Epithelial cell of esophagus (primary cell): ENCODE measurements at regions not wholly inside any gene's neighbourhood (a gene's known extent, or its start where the extent isn't known, plus 50 kb on each side); places are given as distances from the start of the nearest gene placed in this dataset.
A peak's percentile ranks its signal among the peaks of the same experiment; 100 is the strongest.

Experiments used
- DNase-seq: peaks from one replicate; pipeline ENCODE4 v3.0.0; 2010; ENCODE audit warnings: low read depth
- H3K4me3 ChIP-seq: 2 replicates; pipeline ENCODE4 v1.5.1; 2011; ENCODE audit warnings: mild to moderate bottlenecking, low read length, control low read depth
- CTCF ChIP-seq: IDR thresholded peaks from 2 replicates; pipeline ENCODE4 v1.5.1; 2011; ENCODE audit warnings: low read depth, mild to moderate bottlenecking, low read length, control low read depth, inconsistent platforms; ENCODE audit not compliant: insufficient read depth; ENCODE audit errors: missing control alignments

DNA sequence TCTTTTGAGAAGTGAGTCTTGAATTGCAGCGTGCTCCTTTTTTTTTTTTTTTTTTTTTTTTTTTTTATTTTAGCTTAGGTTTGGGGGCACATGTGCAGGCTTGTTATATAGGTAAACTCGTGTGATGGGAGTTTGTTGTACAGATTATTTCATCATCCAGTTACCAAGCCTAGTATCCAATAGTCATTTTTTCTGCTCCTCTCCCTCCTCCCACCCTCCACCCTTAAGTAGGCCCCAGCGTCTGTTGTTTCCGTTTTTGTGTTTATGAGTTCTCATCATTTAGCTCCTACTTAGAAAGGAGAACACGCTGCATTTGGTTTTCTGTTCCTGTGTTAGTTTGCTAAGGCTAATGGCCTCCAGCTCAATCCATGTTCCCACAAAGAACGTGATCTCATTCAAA lies 81.3 kb upstream of the TSPAN5 start:
- DNase-seq: peak; percentile 55
- no peak for TF ChIP-seq CTCF
- no peak overlapping the region for H3K4me3 ChIP-seq

GRCh38 chr4:98733601-98734000 lies 75.2 kb upstream of the TSPAN5 start:
- DNase-seq: no peak
- TF ChIP-seq CTCF: no peak
- H3K4me3 ChIP-seq: no peak overlapping the region

GRCh38 chr4:98728871-98729270 lies 70.5 kb upstream of the TSPAN5 start:
- TF ChIP-seq CTCF: no peak
- DNase-seq: no peak
- H3K4me3 ChIP-seq: no peak overlapping the region

GRCh38 chr4:98728433-98728832 lies 70.0 kb upstream of the TSPAN5 start:
- TF ChIP-seq CTCF: no peak
- no peak overlapping the region for H3K4me3 ChIP-seq
- peak; percentile 66 for DNase-seq

- DNase-seq: no peak
- TF ChIP-seq CTCF: no peak
- H3K4me3 ChIP-seq: no peak overlapping the region
Observed at GRCh38 chr4:98722000-98722399, 63.6 kb upstream of the TSPAN5 start.

DNA sequence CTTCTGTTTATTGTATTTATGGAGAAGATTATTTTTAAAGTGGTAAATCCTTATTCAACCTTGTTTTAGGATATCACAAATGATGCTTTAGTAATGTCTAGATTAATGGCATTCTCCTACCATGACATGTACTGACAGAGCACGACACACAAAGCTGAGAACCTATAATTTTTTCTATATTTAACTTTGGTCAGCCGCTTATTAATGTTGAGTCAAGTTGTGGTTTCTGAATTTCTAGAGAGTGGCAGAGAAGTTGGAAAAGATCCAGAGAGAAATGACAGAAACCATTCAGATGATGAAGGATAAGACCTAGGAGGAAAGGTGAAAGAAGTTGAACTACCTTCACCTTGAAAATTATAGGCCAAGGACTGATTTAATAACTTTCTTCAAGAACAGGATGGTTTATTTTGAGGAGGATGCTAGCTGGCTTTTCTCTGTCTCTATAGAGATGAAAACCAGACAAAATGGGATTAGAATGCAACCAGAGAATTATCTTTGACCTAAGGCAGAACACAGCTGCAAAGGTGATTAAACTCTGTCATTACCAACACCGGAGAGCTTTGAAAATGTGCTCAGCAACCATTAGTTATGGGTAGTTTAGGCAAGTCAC lies 62.6 kb upstream of the TSPAN5 start:
- TF ChIP-seq CTCF: no peak
- H3K4me3 ChIP-seq: no peak overlapping the region
- peak; percentile 73 for DNase-seq

DNA sequence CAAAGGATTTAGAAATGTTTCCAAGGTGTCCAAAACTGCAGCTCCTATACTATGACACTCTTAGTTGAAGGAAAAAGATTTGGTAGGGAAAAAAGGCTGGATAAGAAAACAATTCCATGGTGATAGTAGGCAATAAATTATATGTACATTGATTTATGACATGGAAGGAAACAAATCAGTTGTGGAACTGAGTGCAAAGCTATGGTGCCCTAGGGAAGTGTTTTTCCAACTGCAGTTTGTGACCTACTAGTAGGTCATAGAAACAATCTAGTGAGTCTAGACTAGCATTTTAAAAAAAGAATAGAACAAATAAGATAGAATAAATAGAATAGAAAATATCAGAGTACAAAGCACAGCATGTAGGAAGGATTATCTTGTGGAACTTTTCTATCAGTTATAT lies 58.4 kb upstream of the TSPAN5 start:
- no peak for DNase-seq
- TF ChIP-seq CTCF: no peak
- H3K4me3 ChIP-seq: no peak overlapping the region
